Peyer's patch (tissue), 4 donors: ENCODE measurements at regions not wholly inside any gene's neighbourhood (a gene's known extent, or its start where the extent isn't known, plus 50 kb on each side); places are given as distances from the start of the nearest gene placed in this dataset.

Source experiments
- CTCF ChIP-seq, 6 experiments: fragments of 450-650 bp in 4 of 6; fragments of 200-600 bp in 2 of 6; sonication (generic) in 1 of 6; IDR thresholded peaks; one replicate each; pipeline ENCODE4 v1.5.1; 2017 to 2019; ENCODE audit warnings: antibody characterized with exemption in 6 of 6, mild to moderate bottlenecking in 3 of 6, moderate library complexity in 1 of 6
- POLR2A ChIP-seq, 2 donors: fragments of 450-650 bp; IDR thresholded peaks; one replicate each; pipeline ENCODE4 v1.5.1; 2017; ENCODE audit warnings: antibody characterized with exemption in 2 of 2, mild to moderate bottlenecking in 2 of 2, moderate library complexity in 2 of 2

DNA sequence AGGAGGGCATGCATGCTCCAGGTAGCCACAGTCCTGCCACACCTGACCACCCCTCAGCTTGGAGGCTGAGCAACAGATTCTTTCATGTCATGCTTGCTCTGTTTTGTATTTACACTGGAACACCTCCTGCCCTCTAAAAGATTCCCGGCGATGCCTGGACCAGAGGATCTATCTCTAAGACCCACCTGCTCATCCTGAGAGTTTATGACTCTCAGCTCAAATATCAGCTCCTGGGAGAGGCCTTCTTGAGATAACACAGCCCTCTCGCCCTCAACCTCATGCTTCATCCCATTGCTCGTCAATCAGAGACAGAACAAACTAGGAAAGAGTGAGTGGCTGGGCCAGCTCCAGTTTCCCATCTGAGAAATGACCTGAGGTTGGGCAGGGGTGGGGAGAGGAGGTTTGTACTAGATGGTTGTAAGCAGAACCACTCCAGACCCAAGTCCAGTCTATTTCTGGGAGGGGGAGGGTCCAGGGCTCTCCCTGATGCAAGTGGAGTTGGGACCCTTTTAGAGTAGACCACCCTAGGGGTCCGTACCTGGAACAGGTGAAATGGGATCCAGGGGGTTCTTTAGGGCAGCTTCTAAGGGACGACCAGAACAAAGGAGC is 524.5 kb downstream of the MATN1 start:
- no peak for TF ChIP-seq CTCF (IDR thresholded peaks at IDR 0.05)
- no peak for TF ChIP-seq POLR2A (IDR thresholded peaks at IDR 0.05)
